Neural progenitor cell (in vitro differentiated cells): ENCODE measurements at regions not wholly inside any gene's neighbourhood (a gene's known extent, or its start where the extent isn't known, plus 50 kb on each side); places are given as distances from the start of the nearest gene placed in this dataset.

Experiments used
- CTCF ChIP-seq: fragments of 200-600 bp; sonication (generic); IDR thresholded peaks from 2 replicates; pipeline ENCODE4 v1.5.1; 2017; ENCODE audit warnings: antibody characterized with exemption, mild to moderate bottlenecking
- EZH2phosphoT487 ChIP-seq: fragments of 200-600 bp; sonication (generic); IDR thresholded peaks from 2 replicates; pipeline ENCODE4 v1.6.1; 2017; ENCODE audit warnings: antibody characterized with exemption

- TF ChIP-seq CTCF (no peak), EZH2phosphoT487 (no peak)
These were observed 109.6 kb upstream of the LGR5 start for GRCh38 chr12:71329956-71330355.
